NCI-H1048 (cell line): ENCODE measurements at regions not wholly inside any gene's neighbourhood (a gene's known extent, or its start where the extent isn't known, plus 50 kb on each side); places are given as distances from the start of the nearest gene placed in this dataset.
"Not testable (repeated sequence)": the region's sequence is repeated elsewhere in the genome, so short reads cannot be mapped to it uniquely, and the experiment has no call there.

Experiments
- DNase-seq: peaks from one replicate; lab custom pipeline; 2025; lab: John Stamatoyannopoulos, UW

GRCh38 chr10:65350611-65351010 lies 1575.2 kb upstream of the LRRTM3 start:
- DNase-seq: no peak

- no peak for DNase-seq
These were observed 1570.6 kb upstream of the LRRTM3 start for GRCh38 chr10:65355141-65355680.

- DNase-seq: no peak
These were observed 1567.3 kb upstream of the LRRTM3 start for GRCh38 chr10:65358565-65358964.

- DNase-seq: no peak
These were observed 1565.3 kb upstream of the LRRTM3 start for GRCh38 chr10:65360497-65360896.

GRCh38 chr10:65365878-65366277 lies 1560.0 kb upstream of the LRRTM3 start:
- DNase-seq: no peak

GRCh38 chr10:65367706-65368105 lies 1558.1 kb upstream of the LRRTM3 start:
- DNase-seq: no peak

GRCh38 chr10:65375528-65375927 lies 1550.3 kb upstream of the LRRTM3 start:
- DNase-seq: no peak

- DNase-seq: no peak
These were observed 1548.1 kb upstream of the LRRTM3 start for GRCh38 chr10:65377687-65378086.

GRCh38 chr10:65394502-65395297 lies 1531.1 kb upstream of the LRRTM3 start:
- DNase-seq: no peak

- no peak for DNase-seq
These were observed 1530.2 kb upstream of the LRRTM3 start for GRCh38 chr10:65395631-65396030.

GRCh38 chr10:65396997-65397396 lies 1528.8 kb upstream of the LRRTM3 start:
- no peak for DNase-seq

GRCh38 chr10:65408401-65408800 lies 1517.4 kb upstream of the LRRTM3 start:
- DNase-seq: no peak

GRCh38 chr10:65413001-65413400 lies 1512.8 kb upstream of the LRRTM3 start:
- DNase-seq: no peak

- DNase-seq: no peak
These were observed 1510.5 kb upstream of the LRRTM3 start for GRCh38 chr10:65415318-65415717.

GRCh38 chr10:65416094-65416493 lies 1509.7 kb upstream of the LRRTM3 start:
- DNase-seq: no peak

- DNase-seq: no peak
These were observed 1506.2 kb upstream of the LRRTM3 start for GRCh38 chr10:65419629-65420028.

- no peak for DNase-seq
These were observed 1502.8 kb upstream of the LRRTM3 start for GRCh38 chr10:65423043-65423442.

GRCh38 chr10:65429381-65429780 lies 1496.5 kb upstream of the LRRTM3 start:
- DNase-seq: not testable (repeated sequence)

GRCh38 chr10:65430979-65431378 lies 1494.9 kb upstream of the LRRTM3 start:
- DNase-seq: no peak

- DNase-seq: no peak
These were observed 1454.8 kb upstream of the LRRTM3 start for GRCh38 chr10:65470986-65471385.

GRCh38 chr10:65482848-65483247 lies 1443.0 kb upstream of the LRRTM3 start:
- no peak for DNase-seq

GRCh38 chr10:65491799-65492198 lies 1434.0 kb upstream of the LRRTM3 start:
- DNase-seq: no peak

GRCh38 chr10:65496541-65496940 lies 1429.3 kb upstream of the LRRTM3 start:
- DNase-seq: no peak

- DNase-seq: no peak
These were observed 1428.0 kb upstream of the LRRTM3 start for GRCh38 chr10:65497837-65498236.
